MCF 10A (cell line): ENCODE measurements at regions not wholly inside any gene's neighbourhood (a gene's known extent, or its start where the extent isn't known, plus 50 kb on each side); places are given as distances from the start of the nearest gene placed in this dataset.
"Not testable (repeated sequence)": the region's sequence is repeated elsewhere in the genome, so short reads cannot be mapped to it uniquely, and the experiment has no call there.

ENCODE experiments used
- BruUV-seq: library from RNA; stranded (reverse); fragments of 400-500 nt; replicated peaks from 2 replicates; lab custom pipeline; 2021; lab: Mats Ljungman, UMichigan
- CTCF ChIA-PET: fragments of 300-600 bp; sonication (Branson Sonifier 250); formaldehyde crosslinking; extraction: SDS; loops from one replicate; lab custom pipeline; 2021; ENCODE audit warnings: antibody characterized with exemption, inconsistent platforms; lab: Yijun Ruan, JAX
- POLR2A ChIA-PET: fragments of 300-600, 350-650 bp; sonication (Branson Sonifier 250); formaldehyde crosslinking; extraction: SDS; loops from one replicate; lab custom pipeline; 2020; ENCODE audit warnings: antibody characterized with exemption, inconsistent platforms; lab: Yijun Ruan, JAX
- DNase-seq: peaks from one replicate; pipeline ENCODE4 v3.0.0-alpha.2; 2018; ENCODE audit not compliant: unreplicated experiment
- H3K27ac Mint-ChIP-seq: one replicate; pipeline ENCODE4 v1.8.0; 2022; ENCODE audit warnings: mild to moderate bottlenecking, low read depth, mixed read lengths; ENCODE audit not compliant: unreplicated experiment
- H3K27me3 Mint-ChIP-seq: one replicate; pipeline ENCODE4 v1.8.0; 2022; ENCODE audit warnings: mixed read lengths; ENCODE audit not compliant: insufficient read depth, unreplicated experiment
- H3K36me3 Mint-ChIP-seq: one replicate; pipeline ENCODE4 v1.8.0; 2022; ENCODE audit warnings: mild to moderate bottlenecking, moderate library complexity, mixed read lengths; ENCODE audit not compliant: insufficient read depth, unreplicated experiment
- H3K4me1 Mint-ChIP-seq: one replicate; pipeline ENCODE4 v1.8.0; 2022; ENCODE audit warnings: mixed read lengths; ENCODE audit not compliant: insufficient read depth, unreplicated experiment
- H3K4me3 Mint-ChIP-seq: one replicate; pipeline ENCODE4 v1.8.0; 2022; ENCODE audit warnings: mild to moderate bottlenecking, moderate library complexity, mixed read lengths; ENCODE audit not compliant: unreplicated experiment
- H3K9me3 Mint-ChIP-seq: one replicate; pipeline ENCODE4 v1.8.0; 2022; ENCODE audit warnings: mixed read lengths; ENCODE audit not compliant: unreplicated experiment
- CTCF ChIP-seq: fragments of 200-600 bp; IDR thresholded peaks from one replicate; pipeline ENCODE4 v1.8.0; 2022; ENCODE audit warnings: antibody characterized with exemption, mild to moderate bottlenecking; ENCODE audit not compliant: unreplicated experiment
- intact Hi-C: fragments of 100-400 bp; cut with micrococcal nuclease; formaldehyde crosslinking; loops from 2 replicates; pipeline ENCODE4 v1.14.1; 2022

DNA sequence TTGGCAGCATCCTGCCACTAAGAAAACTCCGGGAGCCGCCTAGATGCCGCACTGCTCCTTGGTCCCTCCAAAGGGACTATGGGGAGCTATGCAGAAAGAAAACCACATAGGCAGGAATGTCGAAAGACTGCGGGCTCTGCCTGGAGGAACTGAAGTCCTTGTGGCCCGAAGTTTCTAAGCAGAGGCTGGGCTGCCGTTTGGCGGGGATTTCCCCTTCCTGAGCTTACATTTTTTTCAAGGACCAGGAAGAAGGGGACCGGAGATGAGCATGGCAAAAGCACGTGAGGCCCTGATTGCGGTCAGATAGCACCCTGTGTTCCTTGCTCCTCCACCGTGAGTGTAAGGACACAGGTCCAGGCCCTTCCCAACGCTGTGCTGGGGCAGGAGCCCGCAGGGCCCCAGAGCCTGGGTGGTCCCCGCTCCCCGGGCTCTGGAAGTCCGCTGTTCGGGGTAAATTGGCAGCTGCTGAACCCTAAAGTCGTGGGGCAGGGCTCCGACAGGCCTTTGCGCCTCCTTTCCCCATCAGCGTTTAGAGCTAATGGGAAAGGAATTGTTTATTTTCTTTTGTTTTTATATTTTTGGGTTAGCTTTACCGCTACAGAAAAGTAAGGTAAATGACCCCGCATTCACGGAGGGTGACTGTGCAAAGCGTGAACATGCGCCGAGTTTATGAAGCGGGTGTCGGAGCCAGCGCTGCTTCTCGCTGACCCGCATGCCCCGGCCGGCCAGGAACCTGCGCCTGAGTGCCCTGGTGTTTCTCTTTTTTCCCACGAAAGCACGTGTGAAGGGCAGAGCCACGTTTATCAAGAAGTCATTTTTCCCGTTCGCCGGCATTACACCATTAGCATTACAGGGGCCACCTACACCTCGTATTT is 356.5 kb upstream of the ZNF32 start:
- intact Hi-C loops, result no loop called here
- no peaks in the 10 kb centered on the region for H3K9me3 Mint-ChIP-seq
- no TSS peak for BruUV-seq
- no peak for TF ChIP-seq CTCF
- POLR2A ChIA-PET, result no interaction called here
- peaks cover 5% of the 10 kb centered on the region for H3K4me1 Mint-ChIP-seq
- CTCF ChIA-PET, result no interaction called here
- DNase-seq, result no peak
- peaks cover 15% of the 10 kb centered on the region for H3K27me3 Mint-ChIP-seq
- H3K36me3 Mint-ChIP-seq, result no peaks in the 10 kb centered on the region
- H3K27ac Mint-ChIP-seq, result no peak overlapping the region
- no peak overlapping the region for H3K4me3 Mint-ChIP-seq

DNA sequence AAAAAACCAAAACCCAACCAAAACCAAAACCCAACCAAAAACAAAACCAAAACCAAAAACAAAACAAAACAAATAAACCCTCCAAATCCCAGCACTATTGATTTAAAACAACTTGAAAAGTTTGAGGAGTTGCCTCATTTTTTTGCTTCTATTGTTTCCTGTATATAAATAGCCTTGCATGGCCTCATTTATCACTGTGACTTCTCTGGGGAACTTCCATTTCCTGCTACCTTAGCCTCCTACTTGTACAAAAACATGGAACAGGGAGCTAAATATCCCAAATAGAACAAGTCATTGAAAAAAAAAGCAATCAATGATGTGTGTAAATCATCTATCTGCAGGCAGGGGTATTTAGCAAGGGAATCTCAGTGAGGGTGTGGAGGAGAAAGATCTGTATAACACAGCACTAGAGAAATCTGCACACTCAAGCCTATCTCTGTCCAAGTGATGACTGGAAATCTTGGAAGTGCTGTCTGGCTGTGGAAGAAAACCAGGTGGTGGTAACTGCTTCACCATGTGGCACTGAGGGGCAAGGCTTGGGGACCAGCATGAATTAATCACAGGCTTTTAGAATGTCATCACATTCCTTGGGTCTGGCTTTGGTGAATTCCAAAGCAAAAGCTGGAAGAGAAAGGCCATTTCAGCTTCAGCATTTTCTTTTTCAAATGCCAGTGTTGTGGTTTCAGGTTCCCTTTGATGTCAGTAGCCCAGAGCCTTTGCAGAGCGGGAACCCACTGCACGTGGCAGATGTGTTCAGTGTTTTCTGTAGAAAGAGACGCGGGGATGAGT is 349.5 kb upstream of the ZNF32 start:
- Mint-ChIP-seq H3K4me3 (no peak overlapping the region), H3K4me1 (no peaks in the 10 kb centered on the region), H3K36me3 (no peaks in the 10 kb centered on the region), H3K27ac (no peak overlapping the region), H3K9me3 (peaks cover 21% of the 10 kb centered on the region), H3K27me3 (peaks cover 15% of the 10 kb centered on the region)
- no peak for TF ChIP-seq CTCF
- BruUV-seq, result no TSS peak
- CTCF ChIA-PET, result no interaction called here
- POLR2A ChIA-PET, result no interaction called here
- intact Hi-C loops, result no loop called here
- DNase-seq, result no peak

GRCh38 chr10:43997330-43997729 is 348.6 kb upstream of the ZNF32 start:
- peaks cover 15% of the 10 kb centered on the region for H3K27me3 Mint-ChIP-seq
- no peaks in the 10 kb centered on the region for H3K36me3 Mint-ChIP-seq
- H3K4me1 Mint-ChIP-seq, result no peaks in the 10 kb centered on the region
- no TSS peak for BruUV-seq
- peaks cover 21% of the 10 kb centered on the region for H3K9me3 Mint-ChIP-seq
- H3K4me3 Mint-ChIP-seq, result no peak overlapping the region
- no peak for TF ChIP-seq CTCF
- DNase-seq, result no peak
- no peak overlapping the region for H3K27ac Mint-ChIP-seq
- intact Hi-C loops, result no loop called here
- CTCF ChIA-PET, result no interaction called here
- POLR2A ChIA-PET, result no interaction called here

DNA sequence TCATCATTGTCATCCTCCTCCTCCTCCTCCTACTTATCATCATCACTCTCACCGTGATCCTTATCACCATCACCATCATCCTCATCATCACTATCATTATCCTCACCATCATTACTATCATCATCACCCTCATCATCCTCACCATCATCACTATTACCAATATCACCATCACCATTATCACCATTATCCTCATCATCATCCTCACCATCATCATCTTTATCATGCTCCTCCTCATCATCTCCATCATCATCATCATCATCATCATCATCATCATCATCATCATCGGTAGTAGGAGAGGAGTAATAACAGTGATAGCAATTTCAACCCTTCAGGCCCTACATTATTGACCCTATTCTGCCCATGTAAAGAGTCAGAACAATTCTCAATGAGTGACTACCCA is 345.9 kb upstream of the ZNF32 start:
- H3K36me3 Mint-ChIP-seq, result no peaks in the 10 kb centered on the region
- BruUV-seq, result no TSS peak
- H3K4me1 Mint-ChIP-seq, result no peaks in the 10 kb centered on the region
- ChIA-PET POLR2A (no interaction called here), CTCF (interaction anchor here (0.7 kb wide), 1 partner anchor 353 kb away, joined by 3 read pairs; no protein-coding TSS in a partner anchor)
- no peak for TF ChIP-seq CTCF
- intact Hi-C loops, result no loop called here
- H3K27ac Mint-ChIP-seq, result no peak overlapping the region
- H3K27me3 Mint-ChIP-seq, result peaks cover 41% of the 10 kb centered on the region
- no peak overlapping the region for H3K4me3 Mint-ChIP-seq
- no peak for DNase-seq
- peaks cover 29% of the 10 kb centered on the region for H3K9me3 Mint-ChIP-seq

GRCh38 chr10:43992816-43993215 is 344.1 kb upstream of the ZNF32 start:
- Mint-ChIP-seq H3K27me3 (peaks cover 58% of the 10 kb centered on the region), H3K9me3 (peaks cover 29% of the 10 kb centered on the region)
- DNase-seq, H3K27ac Mint-ChIP-seq, POLR2A ChIA-PET, H3K4me3 Mint-ChIP-seq, intact Hi-C loops, H3K4me1 Mint-ChIP-seq, CTCF ChIA-PET, H3K36me3 Mint-ChIP-seq, BruUV-seq: not testable (repeated sequence)
